ENCODE measurements at regions not wholly inside any gene's neighbourhood (a gene's known extent, or its start where the extent isn't known, plus 50 kb on each side); places are given as distances from the start of the nearest gene placed in this dataset.

DNA sequence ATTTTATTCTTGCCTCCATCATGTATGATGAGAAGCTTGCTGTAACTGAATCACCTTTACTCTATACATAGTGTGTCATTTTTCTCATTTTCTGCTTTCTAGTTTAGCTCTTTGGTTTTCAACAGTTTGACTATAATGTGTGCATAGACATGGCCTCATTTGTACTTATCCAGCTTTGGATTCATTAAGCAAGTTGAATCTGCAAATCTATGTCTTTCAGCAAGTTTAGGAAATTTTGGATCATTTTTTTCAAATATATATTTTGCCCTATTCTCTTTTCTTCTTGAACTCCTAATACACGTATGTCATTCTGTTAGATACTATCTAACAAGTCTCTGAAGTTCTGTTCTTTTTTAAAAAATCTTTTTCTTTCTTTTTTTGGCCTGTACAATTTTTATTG is 57.8 kb downstream of the PRLHR start:
- no peak for DNase-seq

DNA sequence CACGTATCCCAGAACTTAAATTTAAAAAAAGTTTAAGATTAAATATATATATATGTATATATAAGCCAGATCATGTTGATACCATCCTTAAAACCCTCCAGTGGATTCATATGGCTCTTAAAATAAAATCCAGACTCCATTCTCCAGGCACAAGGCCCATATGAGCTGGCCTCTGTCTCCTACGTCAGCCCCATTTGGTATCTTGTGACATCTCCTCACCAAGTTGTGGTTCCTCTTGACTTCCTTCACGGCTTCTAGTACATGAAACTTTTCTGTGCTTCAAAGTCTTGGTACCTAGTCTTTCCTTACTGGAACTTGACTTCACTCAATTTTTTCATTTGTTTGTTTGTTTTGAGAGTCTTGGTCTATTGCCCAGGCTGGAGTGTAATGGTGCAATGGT is 61.3 kb downstream of the PRLHR start:
- no peak for DNase-seq

DNA sequence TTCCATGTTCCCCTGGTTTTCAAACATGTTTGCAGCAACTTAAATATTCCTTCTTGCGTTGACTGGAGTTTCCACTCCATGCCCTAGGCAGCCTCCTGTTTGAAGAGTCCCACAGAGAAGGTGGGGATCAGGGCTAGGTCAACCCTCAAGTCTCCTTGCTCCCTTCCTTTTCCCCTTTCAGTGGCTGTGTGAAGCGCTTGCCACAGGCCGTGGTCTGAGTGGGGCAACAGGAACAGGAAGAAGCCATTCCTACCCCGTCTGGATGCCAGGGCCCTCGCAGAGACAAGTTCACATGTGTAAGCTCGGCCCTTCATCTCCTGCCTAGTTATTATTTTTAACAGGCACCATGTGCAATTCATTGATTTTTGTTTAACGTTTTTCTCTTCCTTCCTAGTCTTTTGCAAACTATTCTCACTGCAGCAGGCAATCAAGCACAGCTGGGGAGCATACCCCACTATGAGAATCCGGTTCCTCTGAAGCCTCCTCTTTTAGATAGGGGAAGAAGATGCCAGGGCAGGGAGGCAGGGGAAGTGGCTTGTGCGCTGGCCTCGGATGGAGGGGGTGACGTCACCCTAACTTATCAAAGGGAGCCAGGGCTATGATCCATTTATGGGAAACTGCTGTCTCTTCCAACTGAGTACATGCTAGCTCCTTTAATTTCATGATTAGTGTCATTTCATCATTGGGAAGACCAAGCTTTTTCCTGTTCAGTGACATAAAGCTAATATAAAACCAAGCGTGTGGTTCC is 64.2 kb downstream of the PRLHR start:
- no peak for DNase-seq

DNA sequence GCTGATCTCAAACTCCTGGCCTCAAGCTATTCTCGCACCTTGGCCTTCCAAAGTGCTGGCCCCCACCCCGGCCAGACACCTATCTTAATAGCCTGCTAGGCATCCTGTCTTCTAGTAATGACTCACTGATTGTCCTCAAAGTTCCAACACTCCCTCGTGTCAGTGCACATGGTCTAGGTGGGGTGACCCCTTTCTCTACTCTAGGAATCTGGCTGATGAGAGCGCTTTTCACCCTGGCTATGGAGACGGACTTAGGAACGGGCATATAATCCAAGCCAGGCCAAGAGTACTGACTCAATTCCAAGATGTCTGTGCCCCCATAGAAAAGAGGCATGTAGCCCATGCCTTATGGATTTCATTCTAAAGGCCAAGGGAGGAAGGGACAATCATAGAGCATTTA is 67.0 kb downstream of the PRLHR start:
- DNase-seq, result no peak

DNA sequence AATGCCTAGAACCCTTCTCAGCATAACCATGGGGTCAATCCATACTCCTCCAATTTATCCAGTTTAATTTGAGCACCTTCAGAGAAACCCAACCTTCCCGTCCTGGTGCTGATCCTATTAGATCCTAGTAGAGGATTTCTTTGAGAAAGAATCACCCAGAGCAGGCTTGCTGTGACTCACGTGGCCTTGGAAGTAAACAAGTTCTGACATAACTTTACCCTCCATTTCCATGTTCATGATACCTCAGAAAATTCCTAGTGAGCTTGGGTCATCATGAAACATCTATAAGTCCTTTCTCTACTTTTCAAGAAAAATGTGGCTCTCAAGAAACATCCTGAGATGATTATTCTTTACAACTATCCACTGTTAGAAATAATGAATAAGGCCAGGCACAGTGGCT is 71.7 kb downstream of the PRLHR start:
- no peak for DNase-seq

DNA sequence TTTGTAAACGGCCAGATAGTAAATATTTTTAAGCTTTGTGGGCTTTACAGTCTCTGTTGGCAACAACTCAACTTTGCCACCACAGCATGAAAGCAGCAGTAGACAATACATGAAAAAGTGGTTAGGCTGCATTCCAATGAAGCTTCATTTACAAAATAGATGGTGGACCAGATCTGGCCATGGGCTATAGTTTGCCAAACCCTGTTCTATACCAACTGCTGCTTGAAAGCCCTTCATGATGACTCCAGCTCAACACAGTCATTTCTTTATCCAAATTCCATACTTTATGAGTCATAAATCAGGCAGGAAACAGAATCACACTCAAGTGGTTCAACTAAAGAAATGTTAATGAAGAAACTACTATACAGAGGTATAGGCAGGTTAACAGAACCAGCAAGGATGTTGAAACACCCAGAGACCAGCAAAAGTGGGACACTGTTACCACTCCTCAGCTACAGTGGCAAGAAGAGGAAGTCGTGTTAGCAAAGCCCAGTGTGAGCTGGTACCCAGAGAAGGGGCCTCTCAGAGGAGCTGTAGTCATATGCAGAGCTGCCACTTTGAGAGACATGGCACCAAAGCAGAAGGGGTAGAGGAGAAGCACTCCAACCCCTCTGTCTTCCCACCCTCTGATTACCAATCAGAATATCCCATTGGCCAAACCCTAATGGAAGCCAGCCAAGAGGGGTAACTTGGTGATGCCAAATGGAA is 72.5 kb downstream of the PRLHR start:
- DNase-seq, result no peak

DNA sequence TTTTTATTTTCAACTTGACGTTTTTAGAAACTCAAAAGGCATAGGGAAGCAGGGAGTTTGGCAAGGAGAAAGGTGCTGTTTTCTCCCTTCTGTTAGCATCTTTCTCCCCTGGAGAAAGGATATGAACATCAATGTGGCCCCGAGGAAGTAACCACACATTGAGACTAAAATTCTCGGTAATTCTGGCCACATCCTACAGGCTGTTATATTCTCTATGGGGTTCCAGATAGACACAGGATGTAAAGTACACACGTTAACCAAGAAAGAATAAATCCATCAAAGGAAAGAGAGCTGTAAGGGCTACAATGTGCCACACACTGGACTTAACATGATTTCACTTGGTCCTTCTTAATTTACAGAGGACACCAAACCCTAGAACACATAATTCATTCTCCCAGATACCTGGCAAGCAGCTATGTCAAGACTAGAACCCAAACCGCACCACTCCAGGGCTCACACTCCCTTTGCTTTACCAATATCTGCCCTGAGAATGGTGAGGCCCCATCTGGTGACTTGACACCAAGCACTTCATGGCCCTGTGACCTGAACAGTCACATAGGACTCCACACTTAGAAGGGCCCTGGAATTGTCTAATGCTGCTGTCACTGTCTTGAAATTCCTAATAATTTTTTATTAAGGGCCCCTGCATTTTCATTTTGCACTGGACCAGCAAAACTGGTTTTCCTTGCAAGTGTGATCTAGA is 73.9 kb downstream of the PRLHR start:
- DNase-seq, result no peak

DNA sequence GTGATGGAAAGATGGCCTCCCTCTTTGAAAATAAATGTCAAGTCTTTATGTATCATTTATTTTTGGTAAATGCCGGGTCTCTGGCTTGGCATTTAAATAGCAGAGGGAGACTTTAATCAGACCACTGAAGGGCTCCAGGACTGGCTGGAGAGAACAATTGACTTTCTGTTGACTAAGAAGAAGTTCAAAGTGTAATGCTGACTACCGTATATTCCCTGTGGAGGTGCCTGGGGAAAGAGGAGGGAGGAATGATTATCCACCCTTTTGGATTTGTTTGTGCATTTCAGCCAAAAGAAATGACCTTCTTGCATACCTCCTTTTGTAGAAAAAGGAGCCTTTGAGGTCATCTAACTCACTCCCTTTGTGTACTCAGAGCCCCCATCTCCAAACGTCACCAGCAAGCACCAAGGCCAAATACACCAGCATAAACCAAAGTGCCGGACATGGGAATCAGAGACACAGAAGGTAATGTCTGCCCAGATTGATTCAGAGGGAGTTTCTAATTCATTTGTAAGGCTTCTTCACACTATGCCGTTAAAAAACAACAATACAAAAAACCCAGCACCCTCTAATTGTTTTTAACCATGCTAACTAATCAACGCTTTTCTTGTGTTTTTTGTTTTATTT is 75.2 kb downstream of the PRLHR start:
- no peak for DNase-seq

DNA sequence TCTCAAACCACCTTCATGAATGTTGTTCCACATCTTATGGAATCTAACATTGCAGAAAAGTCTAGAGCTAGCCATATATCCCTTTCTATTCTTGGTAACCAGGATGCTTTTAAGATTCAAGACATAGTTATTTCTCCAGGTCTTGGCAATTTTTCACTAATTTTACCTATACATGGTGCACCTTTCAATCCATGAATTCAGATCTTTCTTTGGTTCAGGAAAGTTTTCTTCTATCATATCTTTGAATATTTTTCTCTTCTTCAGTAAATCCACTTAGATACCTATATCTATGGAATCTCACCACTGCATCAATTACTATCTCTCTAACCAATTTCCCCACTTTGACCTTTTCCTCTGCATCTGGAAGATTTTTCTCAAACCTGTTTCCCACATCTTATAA is 77.4 kb downstream of the PRLHR start:
- no peak for DNase-seq

DNA sequence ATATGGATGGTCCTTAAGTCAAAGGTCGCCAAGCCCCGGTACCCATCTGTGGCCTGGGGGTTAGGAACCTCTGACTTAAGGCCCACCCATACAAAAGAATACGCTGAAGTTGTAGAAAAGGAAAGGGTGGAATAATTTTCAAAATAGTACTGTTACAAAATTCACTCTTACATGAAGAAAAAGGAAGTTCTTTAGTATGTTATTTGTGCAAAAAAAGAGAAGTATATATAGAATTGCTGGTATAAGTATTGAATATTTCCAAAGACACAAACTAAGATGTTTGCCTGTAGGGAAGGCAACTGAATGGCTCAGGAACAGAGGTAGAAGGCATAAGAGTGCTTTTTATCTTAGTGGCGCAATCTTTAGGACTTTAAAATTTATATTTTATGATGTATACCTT is 78.7 kb downstream of the PRLHR start:
- no peak for DNase-seq

DNA sequence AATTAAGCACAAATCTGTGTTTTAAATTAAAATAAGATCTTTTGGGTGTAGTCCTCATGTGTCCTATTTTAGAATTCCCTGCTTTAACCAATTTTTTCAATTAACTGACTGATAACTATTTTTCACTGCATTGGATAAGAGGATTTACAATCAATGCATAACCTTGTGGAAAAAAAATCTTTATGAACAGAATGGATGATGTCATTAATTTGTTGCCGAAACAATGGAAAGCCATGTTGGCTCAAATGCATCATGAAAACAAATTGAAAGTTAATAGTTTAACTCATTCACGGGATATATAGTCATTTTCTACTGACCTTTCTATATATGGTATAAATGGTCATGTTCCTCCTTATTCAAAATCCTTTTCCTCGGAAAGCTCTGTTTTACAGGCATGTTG is 82.3 kb downstream of the PRLHR start:
- DNase-seq, result no peak

DNA sequence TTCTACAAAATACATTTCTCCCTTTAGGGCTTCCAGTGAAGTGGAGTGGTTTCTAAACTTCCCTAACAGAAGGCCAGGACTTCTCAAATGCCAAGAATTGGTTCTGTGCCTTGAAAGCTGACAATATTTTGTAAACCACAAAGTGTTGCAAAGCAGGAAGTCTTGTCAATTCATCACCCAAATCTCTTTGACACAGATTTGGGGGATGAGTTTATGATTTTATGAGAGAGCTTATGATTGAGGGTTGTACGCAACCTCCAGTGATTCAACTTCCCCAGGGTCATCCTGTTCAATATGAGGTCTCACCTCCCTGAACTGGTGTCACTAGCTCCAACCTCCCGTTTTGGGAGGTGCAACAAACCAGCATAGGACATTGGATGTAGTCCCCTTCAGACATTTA is 83.7 kb downstream of the PRLHR start:
- no peak for DNase-seq

DNA sequence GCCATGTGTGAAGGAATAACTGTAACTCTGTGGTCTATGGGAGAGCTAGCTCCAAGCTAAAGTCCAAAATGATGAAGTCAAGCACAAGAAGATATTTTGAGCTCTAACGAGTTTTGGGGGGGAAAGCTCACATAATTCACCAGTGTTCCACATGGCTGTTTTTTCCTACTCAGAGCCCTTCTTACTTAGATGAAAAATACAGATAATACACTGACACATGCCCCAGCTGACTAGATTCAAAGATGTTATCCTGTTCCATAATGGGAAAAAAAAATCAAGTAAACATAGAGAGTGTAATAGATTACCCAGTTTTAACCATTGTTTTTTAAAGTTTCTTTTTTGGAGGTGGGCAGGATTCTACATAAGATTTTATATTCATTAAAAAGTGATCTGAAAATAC is 86.6 kb downstream of the PRLHR start:
- no peak for DNase-seq

DNA sequence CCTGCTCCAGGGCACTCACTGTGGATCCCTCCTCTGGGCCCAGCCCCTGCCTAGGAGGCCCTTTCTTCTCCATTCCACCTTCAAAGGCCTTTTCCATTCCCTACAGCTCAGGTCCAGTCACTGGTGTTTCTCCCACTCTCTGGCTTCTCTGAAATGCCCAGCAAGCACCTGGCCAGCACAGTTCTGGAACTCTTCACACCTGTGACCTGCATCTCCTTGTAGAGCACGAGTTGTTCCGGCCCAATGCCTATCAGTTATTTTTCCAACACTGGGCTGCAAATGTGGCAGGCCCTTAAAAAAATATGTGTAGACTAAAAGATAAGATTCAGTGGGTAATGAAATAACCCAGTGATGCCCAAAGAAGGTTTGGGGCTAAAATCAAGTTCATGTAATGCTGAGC is 87.1 kb downstream of the PRLHR start:
- DNase-seq, result no peak

DNA sequence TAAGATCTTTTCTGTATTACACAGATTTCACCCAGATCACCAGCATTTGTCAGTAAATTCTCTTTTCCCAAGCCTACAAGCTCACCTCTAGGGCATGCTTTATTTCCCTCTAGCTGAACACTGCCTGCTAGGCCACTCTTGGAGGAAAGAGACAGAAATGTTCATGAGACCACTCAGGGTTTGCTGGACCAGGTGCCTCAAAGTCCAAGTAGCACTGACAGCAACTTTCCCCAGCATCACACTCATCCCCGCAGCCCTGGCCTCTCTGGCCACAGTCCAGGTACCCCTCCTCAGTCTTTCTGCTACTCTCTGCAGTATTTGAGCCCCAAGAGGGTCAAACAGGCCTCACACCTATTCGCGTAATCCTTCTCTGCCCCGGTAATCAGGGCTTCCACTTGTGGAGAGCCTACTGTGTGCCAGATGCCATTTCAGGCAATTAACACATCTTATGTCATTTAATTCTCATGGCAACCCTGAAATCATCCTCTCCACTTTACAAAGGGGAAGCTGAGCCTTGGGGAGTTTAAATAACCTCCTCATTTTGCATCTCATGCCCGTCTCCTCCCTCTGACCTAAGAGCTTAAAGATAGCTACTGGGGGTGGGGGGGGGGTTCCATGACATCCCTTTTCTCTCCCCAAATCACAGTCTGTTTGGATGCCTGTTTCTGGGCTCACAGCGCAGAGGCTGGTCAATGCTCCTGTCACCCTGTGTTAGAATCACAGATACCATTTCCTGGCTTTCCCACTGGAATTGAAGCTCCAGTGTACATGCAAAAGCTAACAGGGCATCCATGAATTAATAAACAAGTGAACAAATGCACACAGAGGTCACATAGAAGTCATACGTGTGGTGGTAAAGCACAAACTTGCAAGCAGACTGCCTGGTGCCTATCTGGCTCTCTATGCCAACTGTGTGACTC is 88.5 kb downstream of the PRLHR start:
- no peak for DNase-seq

DNA sequence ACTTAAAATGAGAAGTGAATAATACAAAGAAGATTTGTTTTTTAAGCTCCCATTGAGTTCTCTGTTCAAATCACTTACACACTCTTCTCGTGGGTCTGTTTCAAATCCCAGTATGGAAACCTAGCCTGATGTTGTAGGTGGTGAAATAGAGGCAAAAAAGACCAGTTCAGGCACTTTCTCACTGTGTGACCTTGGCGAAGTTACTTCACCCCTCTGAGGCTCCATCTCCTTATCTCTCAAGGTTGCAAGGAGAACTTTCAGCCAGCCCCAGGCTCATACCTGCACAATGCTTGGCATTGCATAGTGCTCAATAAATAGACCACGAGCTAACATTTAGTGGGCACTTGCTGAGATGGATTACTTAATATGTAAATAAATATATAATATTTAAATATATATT is 90.1 kb downstream of the PRLHR start:
- no peak for DNase-seq

DNA sequence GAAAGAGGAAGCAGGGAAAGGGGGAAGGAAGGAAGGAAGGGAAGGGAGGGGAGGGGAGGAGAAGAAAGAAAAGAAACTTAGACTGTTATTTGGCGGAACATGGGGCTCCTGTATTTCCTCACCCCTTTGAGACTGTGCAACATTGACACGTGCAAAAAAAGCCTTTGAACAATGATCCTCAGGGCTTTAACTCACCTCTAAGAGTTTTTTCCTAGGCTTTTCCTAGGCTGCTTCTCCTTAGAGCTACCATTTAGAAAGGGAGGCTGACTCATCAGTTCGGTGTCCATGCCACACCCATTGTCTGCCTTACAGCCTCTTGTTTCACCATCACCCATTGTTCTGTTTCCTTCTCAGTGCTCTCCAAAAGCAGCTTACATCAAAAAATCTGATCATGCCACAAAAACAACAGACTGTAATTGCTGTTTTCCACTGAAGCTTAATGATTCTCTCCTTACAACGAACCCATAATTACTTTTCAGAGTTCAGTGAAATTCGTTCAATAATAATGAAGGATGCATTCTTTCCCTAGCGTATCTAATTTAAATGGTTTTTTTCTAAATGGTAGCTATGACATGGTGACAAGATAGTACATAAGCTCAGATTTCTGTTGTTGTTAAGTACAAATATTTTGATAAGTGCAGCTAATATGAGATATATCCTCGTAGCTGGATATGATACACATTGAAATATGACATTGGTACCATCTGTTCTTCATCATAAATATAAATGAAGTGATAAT is 90.8 kb downstream of the PRLHR start:
- DNase-seq, result no peak

DNA sequence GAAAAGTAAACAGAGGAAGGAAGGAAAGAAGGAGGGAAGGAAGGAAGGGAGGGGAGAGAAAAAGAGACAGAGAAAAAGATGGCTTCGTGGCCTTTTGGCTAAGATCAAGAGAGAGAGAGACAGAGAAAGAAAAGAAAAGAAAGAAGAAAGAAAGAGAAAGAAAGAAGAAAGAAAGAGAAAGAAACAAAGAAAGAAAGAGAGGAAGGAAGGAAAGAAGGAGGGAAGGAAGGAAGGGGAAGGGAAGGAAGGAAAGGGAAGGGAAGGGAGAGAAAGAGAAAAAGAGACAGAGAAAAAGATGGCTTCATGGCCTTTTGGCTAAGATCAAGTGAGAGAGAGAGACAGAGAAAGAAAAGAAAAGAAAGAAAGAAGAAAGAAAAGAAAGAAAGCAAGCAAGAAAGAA is 91.4 kb downstream of the PRLHR start:
- no peak for DNase-seq

DNA sequence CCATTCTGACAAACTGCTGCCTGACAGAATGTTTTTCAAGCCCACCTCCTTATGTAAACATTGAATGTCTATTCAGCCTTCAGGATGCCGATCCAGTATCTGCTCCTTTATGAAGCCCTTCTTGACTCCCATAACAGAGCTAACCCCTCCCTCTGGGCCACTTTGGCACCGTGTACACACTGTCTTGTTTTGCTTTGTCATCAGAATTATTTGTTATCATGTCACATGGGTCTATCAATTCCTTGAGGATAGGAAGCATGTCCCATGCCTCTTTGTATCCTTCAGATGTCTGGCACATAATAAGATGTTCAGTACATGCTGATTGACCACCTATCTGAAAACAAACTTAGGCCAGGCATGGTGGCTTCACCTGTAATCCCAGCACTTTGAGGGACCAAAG is 92.3 kb downstream of the PRLHR start:
- no peak for DNase-seq

DNA sequence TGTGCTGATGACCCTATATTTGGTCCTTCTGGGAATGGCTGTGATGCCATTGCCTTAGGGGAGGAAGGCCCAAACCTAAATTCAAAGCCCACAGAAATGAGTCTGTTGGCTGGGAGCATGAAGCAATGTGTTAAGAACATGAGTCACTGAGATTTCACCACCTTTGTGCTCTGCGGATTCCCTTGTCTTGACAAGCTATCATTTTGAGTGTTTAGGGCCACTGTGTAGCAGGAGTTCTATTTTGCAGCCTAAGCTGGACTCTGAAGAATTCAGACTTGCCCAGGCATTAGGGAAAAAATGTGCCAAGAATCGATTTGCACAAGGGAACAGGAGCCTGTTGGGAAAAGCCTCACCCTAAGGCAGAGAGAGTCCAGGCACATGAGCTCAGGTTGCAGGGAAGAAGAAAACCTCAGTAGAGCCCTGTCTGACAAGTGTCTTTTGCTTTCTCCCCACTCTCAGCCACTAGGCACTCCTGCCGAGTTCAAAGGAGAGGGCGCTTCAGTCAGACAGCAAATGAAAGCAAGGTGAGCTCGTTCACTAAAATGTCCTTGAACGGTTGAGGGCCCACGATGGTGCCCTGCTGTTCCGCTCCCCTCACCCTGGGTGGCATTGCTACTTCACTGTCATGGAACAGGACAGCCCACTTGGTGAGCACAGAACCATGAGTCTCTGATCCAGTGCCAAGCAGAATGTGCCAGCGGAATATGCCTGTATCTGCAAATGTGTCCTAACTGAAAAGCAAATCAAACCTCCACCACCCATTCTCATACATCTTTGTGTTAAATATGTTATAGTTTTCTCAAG is 93.6 kb downstream of the PRLHR start:
- DNase-seq, result no peak

DNA sequence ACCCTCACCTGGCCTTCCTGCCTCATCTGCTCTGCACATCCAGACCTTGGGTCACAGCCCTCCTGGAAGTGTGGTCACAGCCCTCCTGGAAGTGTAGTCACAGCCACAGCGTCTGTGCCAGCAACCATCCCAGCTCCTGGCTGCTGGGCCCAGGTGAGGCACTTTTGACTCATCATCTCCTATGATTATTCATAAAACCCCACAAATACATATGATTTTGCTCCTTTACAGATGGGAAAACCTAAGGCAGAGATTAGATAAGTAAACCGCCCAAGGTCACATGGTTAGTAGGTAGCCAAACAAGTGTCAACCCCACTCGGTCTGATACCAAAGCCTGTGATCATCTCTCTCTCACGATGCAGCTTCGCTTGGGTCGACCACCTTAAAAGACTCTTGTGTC is 94.3 kb downstream of the PRLHR start:
- no peak for DNase-seq
